ENCODE measurements at regions not wholly inside any gene's neighbourhood (a gene's known extent, or its start where the extent isn't known, plus 50 kb on each side); places are given as distances from the start of the nearest gene placed in this dataset.
"Not testable (repeated sequence)": the region's sequence is repeated elsewhere in the genome, so short reads cannot be mapped to it uniquely, and the experiment has no call there.

DNA sequence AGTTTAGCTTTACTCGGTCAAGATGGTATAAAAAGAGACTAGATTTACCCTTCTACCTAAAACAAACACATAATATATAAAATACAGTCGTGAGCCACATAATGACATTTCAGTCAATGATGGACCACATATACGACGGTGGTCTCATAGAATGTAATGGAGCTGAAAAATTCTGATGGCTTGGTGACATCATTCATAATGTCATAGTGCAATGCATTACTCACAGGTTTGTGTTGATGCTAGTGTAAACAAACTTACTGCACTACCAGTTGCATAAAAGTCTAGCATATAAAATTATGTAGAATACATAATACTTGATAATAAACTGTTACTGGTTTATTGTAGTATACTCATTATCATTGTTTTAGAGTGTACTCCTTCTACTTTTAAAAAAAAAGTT is 115.9 kb upstream of the GDNF start:
- TF ChIP-seq, protein P1, sequence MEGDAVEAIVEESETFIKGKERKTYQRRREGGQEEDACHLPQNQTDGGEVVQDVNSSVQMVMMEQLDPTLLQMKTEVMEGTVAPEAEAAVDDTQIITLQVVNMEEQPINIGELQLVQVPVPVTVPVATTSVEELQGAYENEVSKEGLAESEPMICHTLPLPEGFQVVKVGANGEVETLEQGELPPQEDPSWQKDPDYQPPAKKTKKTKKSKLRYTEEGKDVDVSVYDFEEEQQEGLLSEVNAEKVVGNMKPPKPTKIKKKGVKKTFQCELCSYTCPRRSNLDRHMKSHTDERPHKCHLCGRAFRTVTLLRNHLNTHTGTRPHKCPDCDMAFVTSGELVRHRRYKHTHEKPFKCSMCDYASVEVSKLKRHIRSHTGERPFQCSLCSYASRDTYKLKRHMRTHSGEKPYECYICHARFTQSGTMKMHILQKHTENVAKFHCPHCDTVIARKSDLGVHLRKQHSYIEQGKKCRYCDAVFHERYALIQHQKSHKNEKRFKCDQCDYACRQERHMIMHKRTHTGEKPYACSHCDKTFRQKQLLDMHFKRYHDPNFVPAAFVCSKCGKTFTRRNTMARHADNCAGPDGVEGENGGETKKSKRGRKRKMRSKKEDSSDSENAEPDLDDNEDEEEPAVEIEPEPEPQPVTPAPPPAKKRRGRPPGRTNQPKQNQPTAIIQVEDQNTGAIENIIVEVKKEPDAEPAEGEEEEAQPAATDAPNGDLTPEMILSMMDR (IDR thresholded peaks at IDR 0.05; ENCODE audit: insufficient read depth, missing control alignments) = no peak
- no peak for FAIRE-seq

DNA sequence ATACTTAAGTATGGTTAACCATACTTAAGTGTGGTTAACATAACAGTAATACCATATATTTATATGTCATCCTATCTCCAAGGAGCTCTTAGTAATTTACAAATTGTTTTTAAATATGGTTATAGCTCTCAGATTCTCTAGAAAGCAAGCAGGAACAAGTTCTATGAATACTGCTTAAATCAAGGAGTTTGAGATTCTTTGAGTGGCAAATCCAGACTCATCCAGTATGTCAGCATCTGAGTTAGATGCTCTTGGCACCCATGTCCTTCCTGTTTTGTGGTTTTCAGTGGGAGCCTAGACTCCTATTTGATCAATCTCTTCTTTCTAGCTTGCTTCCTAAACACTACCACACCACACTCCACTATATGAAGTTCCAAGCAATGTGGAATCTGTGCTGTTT is 114.7 kb upstream of the GDNF start:
- DNase-seq (ENCODE audit: insufficient read length, low spot score) = no peak
- TF ChIP-seq, protein P1 (IDR thresholded peaks at IDR 0.05; ENCODE audit: insufficient read depth, missing control alignments) = no peak
- FAIRE-seq = no peak

More for the DNA sequence above, 115.9 kb upstream of the GDNF start:
- DNase-seq (ENCODE audit: insufficient read length, low spot score) = no peak

DNA sequence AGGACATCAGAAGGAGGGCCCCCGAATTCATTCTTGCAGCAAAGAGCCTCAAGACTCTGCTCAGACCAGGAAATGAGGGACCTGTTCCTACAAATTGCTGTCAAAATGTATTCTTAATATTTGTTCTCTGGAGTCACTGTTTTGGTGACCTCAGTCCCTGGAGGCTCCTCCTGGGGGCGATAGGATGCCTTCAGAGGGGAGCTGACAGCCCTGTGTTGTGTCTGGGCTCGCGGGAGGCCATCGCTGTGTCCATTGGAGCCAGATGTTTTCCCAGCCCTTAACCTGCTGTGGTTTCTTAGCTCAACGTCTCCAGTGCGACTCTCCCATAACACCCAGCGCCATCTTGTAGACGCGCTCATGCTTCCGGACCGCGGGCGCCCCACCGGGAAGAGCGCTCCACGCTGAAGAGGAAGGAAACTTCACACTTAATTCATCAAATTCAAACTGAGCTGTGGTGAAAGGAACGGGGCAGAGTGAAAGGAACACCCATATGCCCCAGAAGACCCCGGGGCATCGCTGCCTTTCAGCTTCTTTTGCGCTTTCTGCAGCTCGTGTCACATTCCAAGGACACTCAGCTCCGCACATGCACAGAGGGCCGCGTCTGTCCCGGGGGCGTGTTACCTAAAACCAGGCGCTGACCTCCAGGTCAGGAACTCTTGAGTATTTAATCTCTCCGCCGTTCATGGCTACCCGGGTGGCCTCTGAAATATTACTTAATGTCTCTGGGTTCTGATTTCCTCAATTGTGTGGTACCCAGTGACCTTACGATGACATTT is 112.3 kb upstream of the GDNF start:
- TF ChIP-seq, protein P1 (IDR thresholded peaks at IDR 0.05; ENCODE audit: insufficient read depth, missing control alignments) = no peak
- FAIRE-seq = no peak
- DNase-seq (ENCODE audit: insufficient read length, low spot score) = no peak

DNA sequence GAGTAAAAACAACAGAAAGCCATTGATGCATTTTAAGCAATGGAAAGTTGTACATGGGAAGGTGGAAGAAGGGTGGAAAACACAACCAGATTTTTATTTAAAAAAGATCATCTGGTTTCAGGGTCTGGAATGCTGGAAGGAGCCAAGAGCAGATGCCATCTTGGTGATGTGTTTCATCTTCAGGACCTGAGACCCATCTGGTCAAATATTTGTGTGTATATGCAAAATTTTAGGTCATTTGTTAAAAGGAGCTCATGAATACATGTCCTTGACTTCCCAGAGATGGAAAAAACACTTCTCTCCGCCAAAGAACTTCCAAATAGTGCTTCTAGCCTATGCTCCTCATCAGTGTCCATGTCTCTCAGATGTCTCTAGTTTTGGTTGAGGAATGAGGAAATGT is 110.6 kb upstream of the GDNF start:
- FAIRE-seq = no peak
- no peak for DNase-seq (ENCODE audit: insufficient read length, low spot score)
- TF ChIP-seq, protein P1 (IDR thresholded peaks at IDR 0.05; ENCODE audit: insufficient read depth, missing control alignments) = no peak

DNA sequence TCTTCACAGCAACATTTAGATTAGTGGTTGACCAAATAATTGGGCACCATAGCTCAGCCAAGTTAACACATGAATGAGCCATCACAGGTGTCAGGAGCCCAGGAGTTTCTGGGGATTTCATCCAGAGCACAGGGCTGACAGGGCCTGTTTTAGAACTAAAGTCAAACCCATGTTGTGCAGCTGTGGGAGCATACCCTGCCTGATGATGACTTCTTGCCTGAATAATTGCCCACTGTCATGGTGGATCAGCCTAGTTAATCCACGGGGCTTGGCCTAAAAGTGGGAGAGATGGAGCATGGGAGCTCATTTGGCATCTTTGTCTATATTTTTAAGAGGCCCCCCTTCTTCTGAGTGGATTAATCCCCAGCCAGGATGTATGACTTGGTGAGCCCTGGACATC is 105.6 kb upstream of the GDNF start:
- DNase-seq (ENCODE audit: insufficient read length, low spot score) (no peak), FAIRE-seq (no peak)
- TF ChIP-seq, protein P1 (IDR thresholded peaks at IDR 0.05; ENCODE audit: insufficient read depth, missing control alignments) = no peak

DNA sequence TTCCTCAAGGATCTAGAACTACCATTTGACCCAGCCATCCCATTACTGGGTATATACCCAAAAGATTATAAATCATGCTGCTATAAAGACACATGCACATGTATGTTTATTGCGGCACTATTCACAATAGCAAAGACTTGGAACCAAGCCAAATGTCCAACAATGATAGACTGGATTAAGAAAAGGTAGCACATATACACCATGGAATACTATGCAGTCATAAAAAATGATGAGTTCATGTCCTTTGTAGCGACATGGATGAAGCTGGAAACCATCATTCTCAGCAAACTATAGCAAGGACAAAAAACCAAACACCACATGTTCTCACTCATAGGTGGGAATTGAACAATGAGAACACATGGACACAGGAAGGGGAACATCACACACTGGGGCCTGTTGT is 103.3 kb upstream of the GDNF start:
- FAIRE-seq; DNase-seq (ENCODE audit: insufficient read length, low spot score): not testable (repeated sequence)

DNA sequence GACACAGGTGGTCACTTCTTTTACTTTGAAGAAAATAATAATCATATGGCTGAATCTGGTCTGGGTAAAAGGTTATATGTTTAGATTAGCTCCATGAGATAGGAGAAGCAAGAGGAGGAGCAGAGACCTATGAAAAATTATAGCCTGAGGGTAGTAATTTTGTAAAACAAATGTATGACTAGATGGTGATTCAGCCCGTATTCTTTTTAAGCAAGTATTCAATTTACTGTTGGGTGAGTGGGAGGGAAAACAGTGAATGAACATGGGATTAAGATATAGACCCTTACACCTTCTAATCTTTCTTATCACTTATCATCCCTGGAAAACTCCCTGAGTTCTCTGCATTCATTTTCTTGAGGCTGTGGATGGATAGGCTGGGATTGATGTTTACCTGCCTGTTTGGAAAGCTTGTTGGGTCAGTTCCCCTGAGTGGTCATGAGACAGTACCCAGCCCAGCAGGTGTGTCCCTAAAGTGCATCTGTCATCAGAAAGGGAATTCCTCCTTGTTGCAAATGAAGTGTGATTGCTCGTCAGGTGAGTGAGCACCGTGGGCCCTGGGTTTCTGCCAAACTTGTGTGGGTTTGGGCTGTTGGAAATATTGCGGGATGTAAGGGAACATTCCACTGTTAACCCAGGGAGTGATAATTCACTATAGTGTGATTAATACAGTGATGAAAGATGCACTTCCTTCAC is 101.2 kb upstream of the GDNF start:
- FAIRE-seq (no peak), DNase-seq (ENCODE audit: insufficient read length, low spot score) (no peak)
- TF ChIP-seq, protein P1 (IDR thresholded peaks at IDR 0.05; ENCODE audit: insufficient read depth, missing control alignments) = no peak

Data from D721Med (cell line).